HG03196 (cell line): ENCODE measurements at regions not wholly inside any gene's neighbourhood (a gene's known extent, or its start where the extent isn't known, plus 50 kb on each side); places are given as distances from the start of the nearest gene placed in this dataset.
"Not testable (repeated sequence)": the region's sequence is repeated elsewhere in the genome, so short reads cannot be mapped to it uniquely, and the experiment has no call there.

Source experiments
- ATAC-seq: cut with Tn5 transposase; IDR thresholded peaks from one replicate; pipeline ENCODE4 v1.9.1; 2021; ENCODE audit not compliant: unreplicated experiment

- no peak for ATAC-seq
Measured at GRCh38 chr6:103405321-103405720, 1454.4 kb downstream of the HACE1 start.

GRCh38 chr6:103404799-103405198 lies 1454.9 kb downstream of the HACE1 start:
- no peak for ATAC-seq

DNA sequence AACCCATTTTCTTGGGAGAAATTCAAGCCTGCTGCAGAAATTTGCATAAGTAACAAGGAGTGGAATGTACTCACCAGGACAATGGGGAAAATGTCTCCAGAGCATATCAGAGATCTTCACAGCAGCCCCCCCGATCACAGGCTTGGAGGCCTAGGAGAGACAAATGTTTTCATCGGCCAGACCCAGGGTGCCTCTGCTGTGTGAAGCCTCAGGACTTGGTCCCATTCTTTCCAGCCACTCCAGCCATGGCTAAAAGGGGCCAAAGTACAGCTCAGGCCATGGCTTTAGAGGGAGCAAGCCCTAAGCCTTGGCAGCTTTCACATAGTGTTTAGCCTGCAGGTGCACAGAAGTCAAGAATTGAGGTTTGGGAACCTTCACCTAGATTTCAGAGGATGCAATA lies 1463.0 kb downstream of the HACE1 start:
- ATAC-seq, result no peak

GRCh38 chr6:103379272-103379671 lies 1480.4 kb downstream of the HACE1 start:
- ATAC-seq, result no peak

- no peak for ATAC-seq
Measured at GRCh38 chr6:103367212-103367611, 1492.5 kb downstream of the HACE1 start.

GRCh38 chr6:103356531-103356930 lies 1503.2 kb downstream of the HACE1 start:
- ATAC-seq, result no peak

GRCh38 chr6:103344554-103345163 lies 1515.1 kb downstream of the HACE1 start:
- no peak for ATAC-seq

GRCh38 chr6:103335412-103335811 lies 1524.3 kb downstream of the HACE1 start:
- no peak for ATAC-seq

GRCh38 chr6:103326760-103327757 lies 1532.7 kb downstream of the HACE1 start:
- ATAC-seq, result no peak

GRCh38 chr6:103313432-103313831 lies 1546.3 kb downstream of the HACE1 start:
- no peak for ATAC-seq

DNA sequence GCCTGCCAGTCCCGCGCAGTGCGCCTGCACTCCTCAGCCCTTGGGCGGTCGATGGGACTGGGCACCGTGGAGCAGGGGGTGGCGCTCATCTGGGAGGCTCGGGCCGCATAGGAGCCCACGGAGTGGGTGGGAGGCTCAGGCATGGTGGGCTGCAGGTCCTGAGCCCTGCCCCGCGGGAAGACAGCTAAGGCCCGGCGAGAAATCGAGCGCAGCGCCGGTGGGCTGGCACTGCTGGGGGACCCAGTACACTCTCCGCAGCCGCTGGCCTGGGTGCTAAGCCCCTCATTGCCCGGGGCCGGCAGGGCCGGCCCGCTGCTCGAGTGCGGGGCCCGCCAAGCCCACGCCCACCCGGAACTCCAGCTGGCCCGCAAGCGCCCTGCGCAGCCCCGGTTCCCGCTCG lies 1565.3 kb downstream of the HACE1 start:
- ATAC-seq, result not testable (repeated sequence)

DNA sequence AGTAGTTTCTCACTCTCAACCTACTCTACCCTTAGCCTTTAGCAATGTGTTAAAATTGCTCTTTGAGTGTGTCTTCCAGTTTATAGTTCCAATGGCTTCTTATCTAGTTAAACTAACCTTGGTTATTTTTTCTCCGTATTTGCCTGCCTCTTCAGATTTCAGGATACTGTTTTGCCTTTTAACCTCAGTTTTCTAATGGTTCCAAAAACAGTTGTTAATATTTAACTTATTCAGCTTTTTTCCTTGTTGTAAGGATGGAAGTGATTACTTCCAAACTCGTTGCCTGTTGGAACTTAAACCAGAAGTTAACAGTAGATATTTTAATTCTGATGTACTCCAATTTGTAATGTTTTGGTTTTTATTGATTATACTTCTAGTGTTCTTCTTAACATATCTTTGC lies 1574.9 kb downstream of the HACE1 start:
- ATAC-seq, result no peak

- no peak for ATAC-seq
Measured at GRCh38 chr6:103280417-103280816, 1579.3 kb downstream of the HACE1 start.

DNA sequence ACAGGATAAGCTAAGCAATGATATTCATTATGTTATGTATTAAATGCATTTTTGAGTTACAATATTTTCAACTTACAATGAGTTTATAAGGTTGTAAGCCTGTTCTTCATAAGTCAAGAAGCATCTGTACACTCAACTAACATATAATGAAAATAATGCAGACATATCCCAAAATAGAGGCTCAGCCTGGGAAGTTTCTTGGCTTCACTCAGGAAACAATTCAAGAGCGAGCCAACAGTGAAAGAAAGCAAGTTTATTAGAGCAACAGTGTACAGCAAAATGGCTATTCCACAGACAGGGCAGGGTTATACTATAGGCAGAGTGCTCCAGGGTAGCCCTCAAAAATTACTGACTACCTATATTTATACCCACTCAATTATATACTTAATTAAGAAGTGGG lies 1581.8 kb downstream of the HACE1 start:
- ATAC-seq, result no peak

DNA sequence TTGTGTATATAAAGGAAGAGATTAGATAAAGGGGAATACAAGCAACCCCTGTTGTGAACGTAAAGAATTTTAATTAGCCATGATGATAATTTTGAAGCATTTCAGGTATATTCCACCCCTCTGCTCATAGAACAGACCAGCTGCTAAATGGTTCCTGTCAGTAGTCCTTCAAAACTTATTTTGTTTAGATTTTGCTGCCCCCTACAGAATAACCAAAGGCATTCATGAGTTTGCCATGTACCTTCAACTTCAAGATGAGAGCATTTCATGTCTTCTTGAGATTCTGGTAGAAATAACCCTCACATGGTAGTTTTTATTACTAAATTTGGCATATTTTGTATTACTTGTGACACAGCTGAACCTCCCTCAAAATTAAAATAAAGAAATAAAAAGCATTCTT lies 1586.7 kb downstream of the HACE1 start:
- ATAC-seq, result no peak

GRCh38 chr6:103269581-103269980 lies 1590.1 kb downstream of the HACE1 start:
- no peak for ATAC-seq

DNA sequence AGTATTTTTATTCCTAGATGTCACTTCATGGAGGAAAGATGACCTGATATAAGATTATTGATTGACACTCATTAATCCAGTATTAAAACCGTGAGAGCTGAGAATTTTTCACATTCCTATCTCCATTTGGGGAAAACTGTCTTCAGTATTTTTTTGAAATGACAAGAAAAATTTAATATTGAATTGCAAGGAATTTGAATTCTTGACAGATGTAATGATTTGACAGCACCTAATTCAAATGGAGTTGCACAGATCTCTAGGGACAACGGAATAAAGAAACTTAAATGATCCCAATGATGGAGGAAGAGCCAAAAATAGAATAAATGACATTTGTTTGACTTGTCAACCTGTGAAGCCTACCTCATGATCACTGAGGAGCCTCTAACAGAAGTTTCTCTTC lies 1591.4 kb downstream of the HACE1 start:
- ATAC-seq, result no peak

- ATAC-seq, result no peak
Measured at GRCh38 chr6:103264020-103264419, 1595.7 kb downstream of the HACE1 start.

DNA sequence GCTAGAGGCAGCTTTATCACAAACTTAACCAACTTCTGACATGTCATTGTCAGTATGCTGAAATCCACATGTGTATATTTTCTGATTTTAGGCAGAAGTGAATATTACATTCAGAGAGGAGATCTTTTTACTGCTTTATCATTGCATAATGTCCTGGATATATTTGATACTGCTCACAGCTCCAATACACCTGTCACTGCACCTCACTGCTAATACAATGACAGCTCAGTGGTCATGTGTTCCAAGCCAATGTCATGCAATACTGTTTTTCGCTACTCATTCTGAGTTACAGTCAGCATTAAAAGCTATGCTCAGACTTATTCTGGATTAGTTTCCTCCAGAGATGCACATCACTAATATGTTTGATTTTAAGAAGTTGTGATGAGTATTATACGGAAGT lies 1604.6 kb downstream of the HACE1 start:
- ATAC-seq, result no peak

GRCh38 chr6:103236923-103237322 lies 1622.8 kb downstream of the HACE1 start:
- ATAC-seq, result no peak

DNA sequence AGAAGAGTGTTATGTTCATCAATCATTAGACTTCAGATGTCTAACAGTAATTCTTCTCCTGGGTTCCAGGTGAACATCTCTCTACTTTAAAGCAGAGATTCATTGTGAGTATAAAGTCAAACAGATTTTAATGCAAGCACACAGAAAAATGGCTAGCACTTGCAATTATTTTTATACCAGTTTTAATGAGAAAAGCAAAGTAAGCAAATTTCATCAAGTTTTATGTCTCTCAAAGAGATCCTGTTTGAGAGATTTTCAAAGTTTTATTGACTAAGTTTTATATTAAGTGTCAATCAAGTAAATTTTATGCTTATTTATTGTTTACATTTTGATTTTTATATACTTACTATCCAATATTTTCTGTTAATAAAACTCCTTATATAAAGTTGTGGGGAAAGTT lies 1628.5 kb downstream of the HACE1 start:
- no peak for ATAC-seq

DNA sequence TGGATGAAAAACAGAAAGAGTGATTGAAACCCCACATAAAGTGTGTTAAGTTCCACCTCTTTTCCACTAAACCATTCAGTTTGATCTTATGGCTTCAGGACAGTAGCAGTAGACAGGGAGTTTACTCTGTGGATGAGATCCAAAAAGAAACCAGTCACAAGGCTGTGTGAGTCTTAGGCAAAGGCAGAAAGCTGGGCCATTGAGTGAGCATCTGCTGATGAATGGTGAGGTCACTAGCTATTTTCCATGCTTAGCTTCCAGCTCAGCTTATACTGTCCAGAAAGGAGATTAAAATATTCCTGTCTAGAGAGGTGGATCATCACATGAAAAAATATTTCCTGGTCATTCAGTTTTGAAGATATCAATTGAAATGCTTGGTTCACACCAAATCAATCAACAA lies 1643.9 kb downstream of the HACE1 start:
- ATAC-seq, result no peak
